Neutrophil (primary cell): ENCODE measurements at regions not wholly inside any gene's neighbourhood (a gene's known extent, or its start where the extent isn't known, plus 50 kb on each side); places are given as distances from the start of the nearest gene placed in this dataset.
"Not testable (repeated sequence)": the region's sequence is repeated elsewhere in the genome, so short reads cannot be mapped to it uniquely, and the experiment has no call there.

Experiments
- H3K27ac ChIP-seq: fragments of 200-600 bp; sonication (generic); 2 replicates; pipeline ENCODE4 v1.5.1; 2016; ENCODE audit warnings: mild to moderate bottlenecking, moderate library complexity
- H3K27me3 ChIP-seq: fragments of 200-600 bp; sonication (generic); 2 replicates; pipeline ENCODE4 v1.6.0; 2016; ENCODE audit warnings: mild to moderate bottlenecking
- H3K36me3 ChIP-seq: fragments of 200-600 bp; sonication (generic); 2 replicates; pipeline ENCODE4 v1.5.1; 2017
- H3K4me1 ChIP-seq, 2 experiments: fragments of 200-600 bp in 1 of 2; sonication (generic) in 1 of 2; 1 replicate in 1 of 2; 2 replicates in 1 of 2; pipeline versions ENCODE4 v1.5.1 to v1.6.1; 2013 to 2016; ENCODE audit warnings: low read depth in 1 of 2, low read length in 1 of 2, mild to moderate bottlenecking in 1 of 2, moderate library complexity in 1 of 2; ENCODE audit not compliant: control insufficient read depth in 1 of 2, insufficient read depth in 1 of 2
- H3K4me3 ChIP-seq, 2 experiments: fragments of 200-600 bp in 1 of 2; sonication (generic) in 1 of 2; 1 replicate in 1 of 2; 2 replicates in 1 of 2; pipeline ENCODE4 v1.5.1; 2013 to 2016; ENCODE audit warnings: low read depth in 1 of 2, low read length in 1 of 2, mild to moderate bottlenecking in 1 of 2, moderate library complexity in 1 of 2
- H3K9me3 ChIP-seq: fragments of 200-600 bp; sonication (generic); 2 replicates; pipeline ENCODE4 v1.5.1; 2016
- TF ChIP-seq, protein P1 (sequence below): fragments of 200-600 bp; sonication (generic); IDR thresholded peaks from 2 replicates; pipeline ENCODE4 v1.5.1; 2016; ENCODE audit warnings: antibody characterized with exemption

DNA sequence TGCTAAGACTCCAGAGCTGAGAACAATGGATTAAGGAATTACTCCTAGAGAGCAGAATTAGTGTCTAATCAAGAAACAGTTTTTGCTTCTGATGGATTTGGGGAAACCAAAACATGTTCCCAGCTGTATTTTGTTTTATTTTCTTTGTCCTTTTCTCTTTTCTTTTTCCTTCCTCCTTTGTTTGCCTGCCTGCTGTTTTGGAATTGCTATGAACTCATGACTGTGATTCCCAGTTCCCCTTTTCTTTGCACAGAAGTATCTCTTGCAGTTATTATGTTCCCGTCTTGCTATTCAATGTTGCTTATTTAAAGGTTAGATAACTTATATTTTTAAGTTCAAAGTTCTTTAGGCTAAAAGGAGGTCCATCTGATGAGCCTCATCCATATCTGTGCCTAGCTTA is 77.0 kb upstream of the GBE1 start:
- Histone ChIP-seq H3K9me3 (no peaks in the 10 kb centered on the region), H3K36me3 (no peaks in the 10 kb centered on the region), H3K27me3 (no peaks in the 10 kb centered on the region), H3K4me1 (no peaks in the 10 kb centered on the region), H3K4me3 (no peak overlapping the region), H3K27ac (no peak overlapping the region)
- TF ChIP-seq, protein P1, sequence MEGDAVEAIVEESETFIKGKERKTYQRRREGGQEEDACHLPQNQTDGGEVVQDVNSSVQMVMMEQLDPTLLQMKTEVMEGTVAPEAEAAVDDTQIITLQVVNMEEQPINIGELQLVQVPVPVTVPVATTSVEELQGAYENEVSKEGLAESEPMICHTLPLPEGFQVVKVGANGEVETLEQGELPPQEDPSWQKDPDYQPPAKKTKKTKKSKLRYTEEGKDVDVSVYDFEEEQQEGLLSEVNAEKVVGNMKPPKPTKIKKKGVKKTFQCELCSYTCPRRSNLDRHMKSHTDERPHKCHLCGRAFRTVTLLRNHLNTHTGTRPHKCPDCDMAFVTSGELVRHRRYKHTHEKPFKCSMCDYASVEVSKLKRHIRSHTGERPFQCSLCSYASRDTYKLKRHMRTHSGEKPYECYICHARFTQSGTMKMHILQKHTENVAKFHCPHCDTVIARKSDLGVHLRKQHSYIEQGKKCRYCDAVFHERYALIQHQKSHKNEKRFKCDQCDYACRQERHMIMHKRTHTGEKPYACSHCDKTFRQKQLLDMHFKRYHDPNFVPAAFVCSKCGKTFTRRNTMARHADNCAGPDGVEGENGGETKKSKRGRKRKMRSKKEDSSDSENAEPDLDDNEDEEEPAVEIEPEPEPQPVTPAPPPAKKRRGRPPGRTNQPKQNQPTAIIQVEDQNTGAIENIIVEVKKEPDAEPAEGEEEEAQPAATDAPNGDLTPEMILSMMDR, result no peak

DNA sequence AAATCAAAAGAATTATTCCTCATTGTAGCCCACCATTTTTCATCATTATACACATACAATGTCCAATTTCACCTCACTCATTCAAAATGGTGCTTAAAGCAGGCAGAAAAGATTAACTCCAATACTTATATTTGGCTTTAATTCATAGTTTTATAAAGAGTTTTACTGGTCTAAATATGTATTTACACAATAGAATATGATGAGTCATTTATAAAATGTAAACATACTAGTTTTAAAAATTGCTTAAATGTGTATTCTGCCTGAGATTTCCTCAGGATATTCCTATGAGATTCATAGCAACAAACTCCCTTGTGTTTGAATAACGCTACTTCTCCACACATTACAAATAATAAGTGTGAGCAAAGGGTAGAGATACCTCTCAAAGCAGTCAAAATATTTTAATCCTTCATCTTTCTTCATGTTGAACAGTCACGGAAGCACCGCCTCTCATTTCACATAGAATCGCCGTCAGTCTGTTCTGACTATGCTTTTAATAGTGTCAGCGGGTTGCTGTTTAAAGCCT is 75.7 kb upstream of the GBE1 start:
- no peaks in the 10 kb centered on the region for H3K4me1 ChIP-seq
- no peaks in the 10 kb centered on the region for H3K36me3 ChIP-seq
- no peaks in the 10 kb centered on the region for H3K27me3 ChIP-seq
- TF ChIP-seq, protein P1, result no peak
- H3K27ac ChIP-seq, result no peak overlapping the region
- no peak overlapping the region for H3K4me3 ChIP-seq
- H3K9me3 ChIP-seq, result no peaks in the 10 kb centered on the region

DNA sequence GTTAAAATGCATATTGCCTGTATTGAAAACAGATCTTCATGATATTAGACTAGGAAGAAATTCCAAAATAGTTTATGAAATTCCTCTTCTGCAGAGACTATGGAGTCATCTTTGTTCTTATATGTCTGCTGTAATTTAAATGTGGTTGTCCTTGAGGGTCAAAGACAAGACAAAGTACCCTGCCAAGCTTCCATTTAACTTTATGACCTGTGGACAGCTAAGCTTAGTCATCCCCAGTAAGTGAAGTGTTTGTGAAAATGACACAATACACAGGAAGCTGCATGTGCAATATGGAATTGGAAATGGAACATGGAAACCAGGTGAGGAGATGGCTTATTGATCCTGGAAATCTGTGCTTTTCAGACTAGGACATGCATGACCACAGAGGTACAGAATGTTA is 68.5 kb upstream of the GBE1 start:
- no peaks in the 10 kb centered on the region for H3K36me3 ChIP-seq
- TF ChIP-seq, protein P1, result no peak
- H3K4me1 ChIP-seq, result peaks cover 0 to 5% of the 10 kb centered on the region in 2 experiments
- no peak overlapping the region for H3K27ac ChIP-seq
- no peak overlapping the region for H3K4me3 ChIP-seq
- no peaks in the 10 kb centered on the region for H3K27me3 ChIP-seq
- no peaks in the 10 kb centered on the region for H3K9me3 ChIP-seq

DNA sequence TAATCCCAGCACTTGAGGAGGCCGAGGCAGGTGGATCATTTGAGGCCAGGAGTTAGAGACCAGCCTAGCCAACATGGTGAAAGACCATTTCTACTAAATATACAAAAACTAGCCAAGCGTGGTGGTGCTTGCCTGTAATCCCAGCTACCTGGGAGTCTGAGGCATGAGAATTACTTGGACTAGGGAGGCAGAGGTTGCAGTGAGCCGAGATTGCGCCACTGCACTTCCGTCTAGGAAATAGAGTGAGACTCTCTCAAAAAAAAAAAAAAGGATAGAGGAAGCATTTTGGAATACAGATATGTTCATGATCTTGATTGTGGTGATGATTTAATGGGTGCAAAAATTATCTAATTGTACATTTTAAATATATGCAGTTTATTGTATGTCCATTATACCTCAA is 67.8 kb upstream of the GBE1 start:
- H3K27ac ChIP-seq, H3K27me3 ChIP-seq, H3K36me3 ChIP-seq, H3K4me1 ChIP-seq, H3K4me3 ChIP-seq, H3K9me3 ChIP-seq: not testable (repeated sequence)

DNA sequence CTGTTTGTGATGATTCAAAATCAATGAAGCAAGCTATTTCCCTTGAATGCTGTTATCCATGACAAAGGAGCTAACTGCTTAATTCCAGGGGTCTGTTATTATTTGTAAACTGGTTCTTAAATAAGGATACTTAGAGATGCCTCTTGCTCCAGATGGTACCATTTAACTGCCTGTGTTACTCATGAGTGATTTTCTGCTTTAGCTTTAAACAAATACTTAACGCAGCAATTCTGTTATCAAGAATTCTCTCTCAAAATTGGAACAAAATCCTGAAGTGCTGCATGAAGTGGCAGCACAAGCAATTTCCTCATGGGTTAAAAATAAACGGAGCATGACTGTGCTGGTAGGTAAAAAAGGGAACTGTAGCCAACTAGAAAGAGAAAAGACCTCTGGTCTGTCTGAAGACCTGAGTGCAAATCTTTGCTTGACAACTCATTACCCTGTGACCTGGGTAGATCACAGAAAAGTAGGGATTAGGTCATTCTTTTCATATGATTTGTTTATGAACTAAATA is 62.5 kb upstream of the GBE1 start:
- Histone ChIP-seq H3K4me3 (peak overlapping the region; percentile 44 to 52), H3K36me3 (no peaks in the 10 kb centered on the region), H3K4me1 (peaks cover 12 to 20% of the 10 kb centered on the region in 2 experiments), H3K27me3 (no peaks in the 10 kb centered on the region), H3K27ac (peak overlapping the region; percentile 68), H3K9me3 (no peaks in the 10 kb centered on the region)
- TF ChIP-seq, protein P1, result no peak

DNA sequence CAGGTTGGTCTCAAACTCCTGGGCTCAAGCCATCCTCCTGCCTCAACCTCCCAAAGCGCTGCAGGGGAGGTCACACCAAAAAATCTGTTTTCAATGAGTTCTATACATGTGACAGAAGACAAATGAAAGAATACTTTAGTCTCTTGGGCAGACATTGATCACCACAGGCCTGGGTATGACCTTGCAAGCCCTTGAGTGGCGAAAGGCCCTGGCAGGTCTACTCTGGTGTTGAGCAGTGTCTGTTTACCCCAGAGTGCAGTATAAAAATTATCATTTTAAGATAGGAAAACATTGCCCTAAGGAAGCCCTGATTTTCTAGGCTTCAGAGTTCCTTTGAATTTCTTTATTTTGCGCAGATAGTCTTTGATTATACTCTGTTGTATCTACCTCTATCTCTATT is 61.6 kb upstream of the GBE1 start:
- TF ChIP-seq, protein P1, result no peak
- H3K9me3 ChIP-seq, result no peaks in the 10 kb centered on the region
- H3K4me1 ChIP-seq, result peaks cover 12 to 20% of the 10 kb centered on the region in 2 experiments
- no peaks in the 10 kb centered on the region for H3K27me3 ChIP-seq
- H3K4me3 ChIP-seq, result no peak overlapping the region
- no peak overlapping the region for H3K27ac ChIP-seq
- no peaks in the 10 kb centered on the region for H3K36me3 ChIP-seq
